HFFc6 (cell line): ENCODE measurements at regions not wholly inside any gene's neighbourhood (a gene's known extent, or its start where the extent isn't known, plus 50 kb on each side); places are given as distances from the start of the nearest gene placed in this dataset.

Experiments used
- DNase-seq: peaks from one replicate; pipeline ENCODE4 v3.0.0-alpha.2; 2018
- H3K27ac Mint-ChIP-seq: 2 replicates; pipeline ENCODE4 v1.8.0; 2020; ENCODE audit warnings: mild to moderate bottlenecking, mixed read lengths
- H3K27me3 Mint-ChIP-seq: 2 replicates; pipeline ENCODE4 v1.8.0; 2021; ENCODE audit warnings: mild to moderate bottlenecking, moderate library complexity, mixed read lengths; ENCODE audit not compliant: insufficient read depth
- H3K36me3 Mint-ChIP-seq: 2 replicates; pipeline ENCODE4 v1.8.0; 2021; ENCODE audit warnings: low read depth, mixed read lengths
- H3K4me1 Mint-ChIP-seq: 2 replicates; pipeline ENCODE4 v1.8.0; 2020; ENCODE audit warnings: low read depth, mixed read lengths
- H3K4me3 Mint-ChIP-seq: 2 replicates; pipeline ENCODE4 v1.8.0; 2020; ENCODE audit warnings: mild to moderate bottlenecking, moderate library complexity, mixed read lengths
- H3K9me3 Mint-ChIP-seq: 2 replicates; pipeline ENCODE4 v1.8.0; 2020; ENCODE audit warnings: mild to moderate bottlenecking, mixed read lengths
- CTCF ChIP-seq: fragments of 200-600 bp; sonication (generic); IDR thresholded peaks from 2 replicates; pipeline ENCODE4 v1.5.0; 2021; ENCODE audit warnings: antibody characterized with exemption, mild to moderate bottlenecking

- Mint-ChIP-seq H3K27ac (no peak overlapping the region), H3K27me3 (no peaks in the 10 kb centered on the region), H3K36me3 (no peaks in the 10 kb centered on the region), H3K4me3 (no peak overlapping the region), H3K9me3 (peaks cover 28% of the 10 kb centered on the region), H3K4me1 (no peaks in the 10 kb centered on the region)
- no peak for TF ChIP-seq CTCF
- no peak for DNase-seq
Measured at GRCh38 chr11:25317216-25317615, 820.4 kb downstream of the LUZP2 start.

DNA sequence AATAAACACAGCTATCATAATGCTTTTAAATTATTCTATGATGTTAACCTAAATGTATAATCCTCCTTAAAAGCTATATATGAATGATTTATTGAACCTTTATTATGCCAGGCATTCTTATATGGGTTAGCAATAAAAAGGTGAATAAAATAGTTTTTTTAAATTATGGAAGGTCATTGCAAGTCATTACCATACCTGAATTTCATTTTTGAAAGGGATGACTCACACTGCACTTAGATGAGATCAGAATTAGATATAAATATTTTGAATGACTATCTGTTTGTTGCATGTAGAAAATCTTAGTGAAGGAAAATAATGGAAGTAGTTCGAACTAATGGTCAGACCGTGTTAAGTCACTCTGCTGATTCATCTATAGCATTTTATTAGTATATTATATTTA is 822.3 kb downstream of the LUZP2 start:
- Mint-ChIP-seq H3K4me1 (no peaks in the 10 kb centered on the region), H3K4me3 (no peak overlapping the region), H3K27ac (no peak overlapping the region), H3K27me3 (no peaks in the 10 kb centered on the region), H3K9me3 (peaks cover 40% of the 10 kb centered on the region), H3K36me3 (no peaks in the 10 kb centered on the region; the same call in 1 of the 2 replicates)
- DNase-seq, result no peak
- TF ChIP-seq CTCF, result no peak

- no peak for TF ChIP-seq CTCF
- no peak for DNase-seq
- H3K27ac Mint-ChIP-seq, result no peak overlapping the region
- no peaks in the 10 kb centered on the region for H3K4me1 Mint-ChIP-seq
- no peaks in the 10 kb centered on the region; the same call in 1 of the 2 replicates for H3K36me3 Mint-ChIP-seq
- H3K27me3 Mint-ChIP-seq, result no peaks in the 10 kb centered on the region
- no peak overlapping the region for H3K4me3 Mint-ChIP-seq
- peaks cover 12% of the 10 kb centered on the region for H3K9me3 Mint-ChIP-seq
Measured at GRCh38 chr11:25327656-25328055, 830.8 kb downstream of the LUZP2 start.

DNA sequence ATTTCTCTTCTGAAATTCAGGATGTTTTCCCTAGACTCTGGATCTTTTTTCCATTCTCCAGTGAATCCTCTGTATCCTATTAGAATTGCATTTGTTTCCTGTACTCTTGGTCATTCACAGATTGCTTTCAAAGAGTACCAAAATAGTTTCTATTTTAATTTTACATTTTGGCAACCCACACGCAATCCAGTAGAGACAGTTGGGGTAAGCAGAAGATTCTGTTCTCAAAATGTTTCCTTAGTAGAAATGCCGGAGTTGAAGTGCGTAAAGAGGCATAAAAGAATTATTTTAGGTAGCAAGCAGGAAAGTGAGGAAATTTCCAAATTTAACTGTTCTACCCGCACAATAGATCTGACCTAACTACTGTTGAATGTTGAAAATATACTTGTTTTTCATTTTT is 842.4 kb downstream of the LUZP2 start:
- TF ChIP-seq CTCF, result no peak
- H3K36me3 Mint-ChIP-seq, result no peaks in the 10 kb centered on the region
- H3K4me3 Mint-ChIP-seq, result no peak overlapping the region
- H3K27ac Mint-ChIP-seq, result no peak overlapping the region
- DNase-seq, result no peak
- H3K4me1 Mint-ChIP-seq, result no peaks in the 10 kb centered on the region
- peaks cover 8% of the 10 kb centered on the region for H3K9me3 Mint-ChIP-seq
- no peaks in the 10 kb centered on the region for H3K27me3 Mint-ChIP-seq

DNA sequence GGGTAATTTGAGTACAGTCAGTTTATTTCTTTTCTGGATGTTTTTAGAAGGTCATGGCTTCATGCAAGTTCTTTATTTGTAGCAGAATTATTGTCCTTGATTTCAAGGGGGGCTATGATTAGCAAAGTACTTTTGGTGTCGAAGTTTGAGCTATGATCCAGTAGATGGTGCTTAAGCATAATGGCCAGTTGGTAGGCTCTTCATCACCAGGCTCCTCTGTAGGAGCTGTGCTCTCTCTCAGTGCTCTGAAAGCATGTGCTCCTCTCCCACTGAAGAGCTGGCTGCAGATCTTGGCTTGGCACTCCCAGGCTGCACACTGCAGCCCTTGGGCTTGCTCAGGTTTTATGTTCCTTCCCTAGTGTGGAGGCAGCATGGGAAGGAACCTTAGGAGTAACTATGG is 852.7 kb downstream of the LUZP2 start:
- Mint-ChIP-seq H3K27me3 (no peaks in the 10 kb centered on the region; the same call in 1 of the 2 replicates), H3K9me3 (peaks cover 48% of the 10 kb centered on the region)

More for the DNA sequence above, 852.7 kb downstream of the LUZP2 start:
- H3K4me1 Mint-ChIP-seq, result no peaks in the 10 kb centered on the region
- DNase-seq, result no peak
- no peak overlapping the region for H3K27ac Mint-ChIP-seq
- peaks cover 5% of the 10 kb centered on the region; the same call in 1 of the 2 replicates for H3K36me3 Mint-ChIP-seq
- TF ChIP-seq CTCF, result no peak
- H3K4me3 Mint-ChIP-seq, result no peak overlapping the region
